ENCODE measurements at regions not wholly inside any gene's neighbourhood (a gene's known extent, or its start where the extent isn't known, plus 50 kb on each side); places are given as distances from the start of the nearest gene placed in this dataset.

DNA sequence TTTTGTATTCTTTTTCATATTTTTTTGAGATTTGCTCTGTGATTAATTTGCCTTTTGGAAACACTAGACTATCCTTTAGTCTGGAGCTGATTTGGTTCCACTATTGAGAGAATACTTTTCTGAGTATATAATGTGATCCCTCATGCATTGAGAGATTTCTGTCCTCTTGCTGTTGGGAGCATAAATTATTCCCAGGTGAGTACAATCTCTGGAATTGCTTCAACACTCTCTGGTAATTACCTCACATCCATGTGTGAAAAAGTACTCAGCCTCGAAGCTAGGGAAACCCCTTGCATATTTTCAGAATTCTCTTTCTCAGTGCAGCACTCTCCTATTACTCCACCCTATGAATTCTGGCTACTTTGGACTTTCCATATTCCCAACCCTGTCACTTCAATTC is 550.0 kb downstream of the RAPGEF2 start:
- TF ChIP-seq CTCF (IDR thresholded peaks at IDR 0.05) = no peak
- TF ChIP-seq POLR2A (IDR thresholded peaks at IDR 0.05) = no peak
